H9 (cell line): ENCODE measurements at regions not wholly inside any gene's neighbourhood (a gene's known extent, or its start where the extent isn't known, plus 50 kb on each side); places are given as distances from the start of the nearest gene placed in this dataset.

Experiments
- DNase-seq: peaks from one replicate; pipeline ENCODE4 v3.0.0-alpha.2; 2017
- H2AFZ ChIP-seq: one replicate; pipeline ENCODE4 v1.6.1; 2013; ENCODE audit warnings: mild to moderate bottlenecking, low read length, control low read depth, moderate library complexity
- H2AK5ac ChIP-seq: 2 replicates; pipeline ENCODE4 v1.6.1; 2013; ENCODE audit warnings: low read length, control low read depth, mixed read lengths; ENCODE audit not compliant: insufficient read length
- H2BK120ac ChIP-seq: one replicate; pipeline ENCODE4 v1.6.1; 2013; ENCODE audit warnings: low read depth, mild to moderate bottlenecking, low read length, control low read depth, inconsistent platforms; ENCODE audit not compliant: poor library complexity, severe bottlenecking
- H2BK12ac ChIP-seq: 2 replicates; pipeline ENCODE4 v1.6.1; 2013; ENCODE audit warnings: low read length, control low read depth, mixed read lengths, low read depth; ENCODE audit not compliant: insufficient read length
- H2BK15ac ChIP-seq: 2 replicates; pipeline ENCODE4 v1.6.1; 2013; ENCODE audit warnings: low read depth, low read length, control low read depth
- H2BK20ac ChIP-seq: one replicate; pipeline ENCODE4 v1.6.1; 2013; ENCODE audit warnings: low read depth, mild to moderate bottlenecking, low read length, control low read depth, inconsistent platforms; ENCODE audit not compliant: poor library complexity, severe bottlenecking
- H2BK5ac ChIP-seq: 2 replicates; pipeline ENCODE4 v1.6.1; 2013; ENCODE audit warnings: low read length, control low read depth, mixed read lengths; ENCODE audit not compliant: insufficient read length
- H3K14ac ChIP-seq: 2 replicates; pipeline ENCODE4 v1.6.1; 2013; ENCODE audit warnings: low read length, control low read depth; ENCODE audit not compliant: insufficient read depth
- H3K18ac ChIP-seq: 2 replicates; pipeline ENCODE4 v1.6.1; 2013; ENCODE audit warnings: low read depth, mild to moderate bottlenecking, mixed read lengths, low read length, control low read depth; ENCODE audit not compliant: insufficient read length
- H3K23ac ChIP-seq: 2 replicates; pipeline ENCODE4 v1.6.1; 2013; ENCODE audit warnings: low read length, control low read depth, mixed read lengths, low read depth; ENCODE audit not compliant: insufficient read length
- H3K23me2 ChIP-seq: 2 replicates; pipeline ENCODE4 v1.6.1; 2013; ENCODE audit warnings: low read depth, mild to moderate bottlenecking, mixed read lengths, low read length, control low read depth; ENCODE audit not compliant: insufficient read length, poor library complexity, severe bottlenecking
- H3K27ac ChIP-seq: 2 replicates; pipeline ENCODE4 v1.5.1; 2013; ENCODE audit warnings: low read length, control low read depth, mixed read lengths, low read depth; ENCODE audit not compliant: insufficient read length
- H3K27me3 ChIP-seq: 2 replicates; pipeline ENCODE4 v1.6.1; 2013; ENCODE audit warnings: low read length, control low read depth, inconsistent platforms; ENCODE audit not compliant: insufficient read depth
- H3K4ac ChIP-seq: 2 replicates; pipeline ENCODE4 v1.6.1; 2013; ENCODE audit warnings: low read depth, mild to moderate bottlenecking, control low read depth, inconsistent platforms, low read length, moderate library complexity
- H3K4me1 ChIP-seq: 2 replicates; pipeline ENCODE4 v1.6.1; 2013; ENCODE audit warnings: low read length, control low read depth, inconsistent platforms; ENCODE audit not compliant: insufficient read depth
- H3K4me2 ChIP-seq: 2 replicates; pipeline ENCODE4 v1.6.1; 2013; ENCODE audit warnings: low read length, control low read depth, mixed read lengths; ENCODE audit not compliant: insufficient read length, insufficient read depth
- H3K56ac ChIP-seq: 2 replicates; pipeline ENCODE4 v1.6.1; 2013; ENCODE audit warnings: low read depth, mild to moderate bottlenecking, mixed read lengths, low read length, control low read depth; ENCODE audit not compliant: insufficient read length
- H3K79me1 ChIP-seq: 2 replicates; pipeline ENCODE4 v1.6.1; 2013; ENCODE audit warnings: low read depth, mild to moderate bottlenecking, moderate library complexity, low read length, control low read depth, inconsistent platforms; ENCODE audit not compliant: insufficient read depth, poor library complexity, severe bottlenecking
- H3K79me2 ChIP-seq: 2 replicates; pipeline ENCODE4 v1.6.1; 2013; ENCODE audit warnings: low read length, control low read depth, inconsistent platforms; ENCODE audit not compliant: insufficient read depth
- H3K9ac ChIP-seq: 2 replicates; pipeline ENCODE4 v1.6.1; 2013; ENCODE audit warnings: low read length, control low read depth, mixed read lengths; ENCODE audit not compliant: insufficient read length; ENCODE audit errors: extremely low read depth
- H3K9me3 ChIP-seq: one replicate; pipeline ENCODE4 v1.6.1; 2013; ENCODE audit warnings: low read depth, low read length, inconsistent platforms; ENCODE audit not compliant: control insufficient read depth
- H3T11ph ChIP-seq: one replicate; pipeline ENCODE4 v1.6.1; 2013; ENCODE audit warnings: mild to moderate bottlenecking, low read length, control low read depth, inconsistent platforms
- H4K20me1 ChIP-seq: one replicate; pipeline ENCODE4 v1.6.1; 2013; ENCODE audit not compliant: control insufficient read depth, insufficient read length, insufficient read depth
- H4K5ac ChIP-seq: 2 replicates; pipeline ENCODE4 v1.6.1; 2013; ENCODE audit warnings: low read depth, mild to moderate bottlenecking, mixed read lengths, low read length, control low read depth; ENCODE audit not compliant: insufficient read length
- H4K8ac ChIP-seq: replicated peaks from 2 replicates; pipeline ENCODE4 v1.6.1; 2013; ENCODE audit warnings: low read length, control low read depth, mixed read lengths, low read depth; ENCODE audit not compliant: insufficient read length
- H4K91ac ChIP-seq: 2 replicates; pipeline ENCODE4 v1.6.1; 2013; ENCODE audit warnings: low read depth, mild to moderate bottlenecking, moderate library complexity, mixed read lengths, low read length, control low read depth; ENCODE audit not compliant: insufficient read length
- H3K27ac Mint-ChIP-seq, 3 experiments: 2 replicates in 2 of 3; 3 replicates in 1 of 3; pipeline ENCODE4 v1.8.0; 2020 to 2021; ENCODE audit warnings: mixed read lengths in 3 of 3, mild to moderate bottlenecking in 1 of 3, moderate library complexity in 1 of 3
- H3K27me3 Mint-ChIP-seq: 2 replicates; pipeline ENCODE4 v1.8.0; 2021; ENCODE audit warnings: low read depth, mild to moderate bottlenecking, moderate library complexity, mixed read lengths
- H3K36me3 Mint-ChIP-seq, 3 experiments: 2 replicates in 2 of 3; 3 replicates in 1 of 3; pipeline ENCODE4 v1.8.0; 2020 to 2021; ENCODE audit warnings: low read depth in 3 of 3, mixed read lengths in 3 of 3; ENCODE audit not compliant: insufficient read depth in 1 of 3
- H3K4me1 Mint-ChIP-seq, 2 experiments: 2 replicates each; pipeline ENCODE4 v1.8.0; 2020; ENCODE audit warnings: mixed read lengths in 2 of 2
- H3K4me3 Mint-ChIP-seq, 2 experiments: 2 replicates in 1 of 2; 3 replicates in 1 of 2; pipeline ENCODE4 v1.8.0; 2020 to 2021; ENCODE audit warnings: mild to moderate bottlenecking in 2 of 2, mixed read lengths in 2 of 2, moderate library complexity in 1 of 2
- H3K9me3 Mint-ChIP-seq, 2 experiments: 2 replicates in 1 of 2; 3 replicates in 1 of 2; pipeline ENCODE4 v1.8.0; 2020; ENCODE audit warnings: mild to moderate bottlenecking in 2 of 2, mixed read lengths in 2 of 2, moderate library complexity in 1 of 2
- CTCF ChIP-seq: fragments of 200-600 bp; sonication (generic); conservative IDR thresholded peaks from 3 replicates; pipeline ENCODE4 v1.8.0; 2021; ENCODE audit warnings: antibody characterized with exemption, mild to moderate bottlenecking
- WGBS: extraction: QIAGEN DNeasy Blood & Tissue Kit; methylation state at CpG from one replicate; pipeline ENCODE4 v1.1.7; 2013; ENCODE audit warnings: missing lambda C conversion rate, low lambda C conversion rate, mixed read lengths; ENCODE audit not compliant: insufficient read length; ENCODE audit errors: extremely low coverage; 5-methylcytosine and 5-hydroxymethylcytosine counted together

- H3K18ac ChIP-seq: no peak overlapping the region
- H2BK20ac ChIP-seq: no peak overlapping the region
- H3T11ph ChIP-seq: no peak overlapping the region
- H4K8ac ChIP-seq: no peak overlapping the region
- H3K9me3 ChIP-seq: no peaks in the 10 kb centered on the region
- TF ChIP-seq CTCF: no peak
- H3K4me1 ChIP-seq: no peaks in the 10 kb centered on the region
- no peak overlapping the region for H3K4ac ChIP-seq
- H2BK15ac ChIP-seq: no peak overlapping the region
- no peak for DNase-seq
- H4K20me1 ChIP-seq: no peaks in the 10 kb centered on the region
- H3K23ac ChIP-seq: no peak overlapping the region
- no peak overlapping the region for H2BK12ac ChIP-seq
- no peak overlapping the region for H2AK5ac ChIP-seq
- H2BK120ac ChIP-seq: no peak overlapping the region
- H3K23me2 ChIP-seq: no peaks in the 10 kb centered on the region
- no peak overlapping the region for H3K4me3 Mint-ChIP-seq
- H3K27ac ChIP-seq: no peak overlapping the region
- 0 out of 4 replicates have a peak, but pooled peaks cover 0 to 4% of the 10 kb centered on the region in 2 experiments for H3K4me1 Mint-ChIP-seq
- H3K27me3 ChIP-seq: no peaks in the 10 kb centered on the region
- no CpG with 5 or more reads among the region's 4 CpGs for WGBS
- H3K9ac ChIP-seq: no peak overlapping the region
- H4K91ac ChIP-seq: no peak overlapping the region
- H3K4me2 ChIP-seq: no peak overlapping the region
- H3K14ac ChIP-seq: no peak overlapping the region
- H3K79me2 ChIP-seq: no peaks in the 10 kb centered on the region
- H3K27ac Mint-ChIP-seq: no peak overlapping the region
- H3K9me3 Mint-ChIP-seq: no peaks in the 10 kb centered on the region
- H4K5ac ChIP-seq: no peak overlapping the region
- no peaks in the 10 kb centered on the region for H3K36me3 Mint-ChIP-seq
- H2AFZ ChIP-seq: no peak overlapping the region
- H3K56ac ChIP-seq: no peak overlapping the region
- no peaks in the 10 kb centered on the region; the same call in none of the 2 replicates for H3K27me3 Mint-ChIP-seq
- no peaks in the 10 kb centered on the region for H3K79me1 ChIP-seq
- H2BK5ac ChIP-seq: no peak overlapping the region
Measured at GRCh38 chr20:47444584-47444983, 57.1 kb upstream of the NCOA3 start.
